ENCODE measurements at regions not wholly inside any gene's neighbourhood (a gene's known extent, or its start where the extent isn't known, plus 50 kb on each side); places are given as distances from the start of the nearest gene placed in this dataset.

- no peak for TF ChIP-seq CTCF (IDR thresholded peaks at IDR 0.05; ENCODE audit: borderline replicate concordance, insufficient read depth, low read depth, low read length)
- no peak overlapping the region for H3K4me3 ChIP-seq (ENCODE audit: low read depth, low read length)
Measured at GRCh38 chr18:78510636-78511035, 469.0 kb upstream of the SALL3 start.

DNA sequence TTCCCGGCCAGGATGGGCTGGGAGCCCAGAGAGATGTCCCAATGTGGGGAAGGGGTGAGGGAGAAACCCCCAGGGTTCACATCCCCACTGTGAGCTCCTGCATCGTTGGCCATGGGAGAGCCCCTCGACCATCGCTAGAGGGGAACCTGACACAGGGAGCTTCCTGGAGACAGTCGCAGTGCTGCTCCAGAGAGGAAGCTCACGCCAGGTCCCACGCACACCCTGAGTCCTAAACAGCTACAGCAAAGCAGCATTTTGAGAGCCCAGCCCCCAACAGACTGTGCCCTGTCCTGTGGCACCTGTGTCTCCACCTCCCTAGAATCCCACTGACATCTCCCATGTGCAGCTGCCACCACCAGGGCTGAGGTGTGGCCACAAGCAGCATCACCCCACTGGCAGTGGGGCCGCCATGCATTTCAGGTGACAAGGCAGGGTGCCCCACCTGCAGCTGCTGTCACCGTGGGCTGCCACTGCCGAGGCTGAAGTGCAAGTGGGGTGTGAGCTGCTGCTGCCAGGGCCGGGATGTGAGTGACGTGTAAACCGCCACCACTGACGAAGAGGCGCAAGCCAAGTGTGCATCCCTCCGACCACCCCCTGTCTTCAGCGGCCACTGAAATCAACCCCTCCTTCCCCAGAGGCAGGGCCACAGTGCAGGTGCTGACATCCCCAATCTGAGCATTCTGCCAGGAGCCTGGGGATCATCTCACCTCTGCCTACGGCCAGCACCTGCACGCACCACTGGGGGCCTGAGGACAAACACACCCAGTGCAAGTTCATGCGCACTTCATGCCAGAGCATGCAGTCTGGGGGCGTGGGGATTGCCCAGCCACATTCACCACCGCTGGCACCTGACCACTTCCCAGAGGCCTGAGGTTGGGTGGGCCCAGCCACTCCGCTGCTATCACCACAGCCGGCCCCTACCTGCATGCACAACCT lies 467.7 kb upstream of the SALL3 start:
- no peak for TF ChIP-seq CTCF (IDR thresholded peaks at IDR 0.05; ENCODE audit: borderline replicate concordance, insufficient read depth, low read depth, low read length)
- no peak overlapping the region for H3K4me3 ChIP-seq (ENCODE audit: low read depth, low read length)

DNA sequence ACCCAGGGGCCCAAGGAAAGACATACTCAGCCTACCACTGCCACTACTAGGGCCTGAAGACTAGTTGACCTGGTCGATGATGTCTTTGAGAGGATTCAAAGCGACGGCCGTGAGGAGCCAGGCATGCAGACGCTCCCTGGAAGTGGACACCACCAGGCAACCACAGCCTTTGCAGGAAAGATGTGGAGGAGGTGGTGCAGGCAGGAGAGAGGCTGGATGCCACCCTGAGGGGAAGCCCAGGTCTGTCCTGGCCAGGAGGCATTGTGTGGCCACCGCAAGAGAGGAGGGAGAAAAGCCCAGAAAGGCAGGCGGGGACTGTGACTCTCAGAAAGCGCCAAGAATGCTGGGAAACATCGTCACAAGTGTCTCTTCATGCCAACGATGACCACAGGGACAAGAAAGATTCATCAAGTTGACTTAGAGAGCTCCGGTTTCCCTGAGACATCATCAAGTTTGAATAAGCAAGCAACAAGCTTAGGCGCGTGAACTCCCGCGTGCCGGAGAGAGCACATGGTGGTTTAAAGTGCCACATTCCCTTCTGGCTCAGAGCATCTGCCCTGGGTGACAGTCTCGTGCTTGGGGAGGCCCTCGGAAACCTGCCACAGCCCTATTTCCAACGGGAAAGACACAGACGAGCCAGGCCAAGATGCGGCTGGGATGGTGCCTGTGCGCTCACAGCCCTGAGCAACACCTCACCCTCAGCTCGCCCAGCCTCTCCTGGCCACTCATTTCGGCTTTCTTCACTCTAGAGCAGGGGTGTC lies 464.5 kb upstream of the SALL3 start:
- H3K4me3 ChIP-seq (ENCODE audit: low read depth, low read length) = no peak overlapping the region
- TF ChIP-seq CTCF (IDR thresholded peaks at IDR 0.05; ENCODE audit: borderline replicate concordance, insufficient read depth, low read depth, low read length) = no peak

- TF ChIP-seq CTCF (IDR thresholded peaks at IDR 0.05; ENCODE audit: borderline replicate concordance, insufficient read depth, low read depth, low read length) = no peak
- H3K4me3 ChIP-seq (ENCODE audit: low read depth, low read length) = no peak overlapping the region
Measured at GRCh38 chr18:78517328-78517727, 462.3 kb upstream of the SALL3 start.

DNA sequence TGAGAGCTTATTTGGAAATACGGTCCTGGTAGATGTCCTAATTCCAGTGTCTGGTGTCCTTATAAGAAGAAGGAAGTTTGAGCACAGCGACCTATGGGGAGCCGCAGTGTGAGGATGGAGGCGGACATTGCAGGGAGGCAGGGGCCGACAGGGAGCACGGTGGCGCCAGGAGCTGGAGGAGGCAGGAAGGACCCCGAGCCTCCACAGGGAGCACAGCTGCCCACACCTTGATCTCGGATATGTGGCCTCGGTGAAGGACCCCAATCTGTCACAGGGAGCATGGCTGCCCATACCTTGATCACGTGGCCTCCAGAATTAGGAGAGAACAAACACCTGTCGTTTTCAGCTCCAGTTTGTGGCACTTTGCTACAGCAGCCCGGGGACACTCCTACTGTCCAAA lies 461.6 kb upstream of the SALL3 start:
- no peak for TF ChIP-seq CTCF (IDR thresholded peaks at IDR 0.05; ENCODE audit: borderline replicate concordance, insufficient read depth, low read depth, low read length)
- no peak overlapping the region for H3K4me3 ChIP-seq (ENCODE audit: low read depth, low read length)

GRCh38 chr18:78518805-78519204 lies 460.8 kb upstream of the SALL3 start:
- H3K4me3 ChIP-seq (ENCODE audit: low read depth, low read length) = no peak overlapping the region
- no peak for TF ChIP-seq CTCF (IDR thresholded peaks at IDR 0.05; ENCODE audit: borderline replicate concordance, insufficient read depth, low read depth, low read length)
